Choroid plexus epithelial cell (primary cell): ENCODE measurements at regions not wholly inside any gene's neighbourhood (a gene's known extent, or its start where the extent isn't known, plus 50 kb on each side); places are given as distances from the start of the nearest gene placed in this dataset.
"Not testable (repeated sequence)": the region's sequence is repeated elsewhere in the genome, so short reads cannot be mapped to it uniquely, and the experiment has no call there.

Experiments used
- DNase-seq: peaks from one replicate; pipeline ENCODE4 v3.0.0-alpha.2; 2010; ENCODE audit warnings: low read depth
- H3K4me3 ChIP-seq: 2 replicates; pipeline ENCODE4 v1.5.1; 2011; ENCODE audit warnings: low read depth, mild to moderate bottlenecking, control low read depth, low read length, moderate library complexity
- TF ChIP-seq, protein P1 (sequence below): conservative IDR thresholded peaks from 2 replicates; pipeline ENCODE4 v1.5.1; 2011; ENCODE audit warnings: low read depth, mild to moderate bottlenecking, control low read depth, inconsistent platforms, low read length, moderate library complexity

DNA sequence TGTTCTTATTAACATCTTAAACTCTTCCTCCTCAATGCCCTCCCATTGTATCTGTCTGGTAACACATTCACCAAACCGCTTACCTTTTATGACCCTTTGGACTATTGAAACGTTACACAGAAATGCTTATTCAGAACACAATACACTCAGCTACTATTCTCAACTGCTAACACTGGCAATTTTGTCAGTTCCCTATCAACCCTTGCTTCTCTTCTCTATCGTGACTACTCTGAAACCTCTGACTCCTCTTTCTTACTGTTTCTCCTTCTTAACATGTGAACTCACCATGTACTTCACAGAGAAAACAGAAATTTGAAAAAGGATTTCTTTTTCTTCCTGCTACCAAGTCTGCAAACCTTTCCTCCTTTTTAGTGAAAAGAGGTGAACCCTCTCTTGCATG, 232.9 kb upstream of the GPR149 start:
- H3K4me3 ChIP-seq: no peak overlapping the region
- TF ChIP-seq, protein P1, sequence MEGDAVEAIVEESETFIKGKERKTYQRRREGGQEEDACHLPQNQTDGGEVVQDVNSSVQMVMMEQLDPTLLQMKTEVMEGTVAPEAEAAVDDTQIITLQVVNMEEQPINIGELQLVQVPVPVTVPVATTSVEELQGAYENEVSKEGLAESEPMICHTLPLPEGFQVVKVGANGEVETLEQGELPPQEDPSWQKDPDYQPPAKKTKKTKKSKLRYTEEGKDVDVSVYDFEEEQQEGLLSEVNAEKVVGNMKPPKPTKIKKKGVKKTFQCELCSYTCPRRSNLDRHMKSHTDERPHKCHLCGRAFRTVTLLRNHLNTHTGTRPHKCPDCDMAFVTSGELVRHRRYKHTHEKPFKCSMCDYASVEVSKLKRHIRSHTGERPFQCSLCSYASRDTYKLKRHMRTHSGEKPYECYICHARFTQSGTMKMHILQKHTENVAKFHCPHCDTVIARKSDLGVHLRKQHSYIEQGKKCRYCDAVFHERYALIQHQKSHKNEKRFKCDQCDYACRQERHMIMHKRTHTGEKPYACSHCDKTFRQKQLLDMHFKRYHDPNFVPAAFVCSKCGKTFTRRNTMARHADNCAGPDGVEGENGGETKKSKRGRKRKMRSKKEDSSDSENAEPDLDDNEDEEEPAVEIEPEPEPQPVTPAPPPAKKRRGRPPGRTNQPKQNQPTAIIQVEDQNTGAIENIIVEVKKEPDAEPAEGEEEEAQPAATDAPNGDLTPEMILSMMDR: no peak
- DNase-seq: no peak

DNA sequence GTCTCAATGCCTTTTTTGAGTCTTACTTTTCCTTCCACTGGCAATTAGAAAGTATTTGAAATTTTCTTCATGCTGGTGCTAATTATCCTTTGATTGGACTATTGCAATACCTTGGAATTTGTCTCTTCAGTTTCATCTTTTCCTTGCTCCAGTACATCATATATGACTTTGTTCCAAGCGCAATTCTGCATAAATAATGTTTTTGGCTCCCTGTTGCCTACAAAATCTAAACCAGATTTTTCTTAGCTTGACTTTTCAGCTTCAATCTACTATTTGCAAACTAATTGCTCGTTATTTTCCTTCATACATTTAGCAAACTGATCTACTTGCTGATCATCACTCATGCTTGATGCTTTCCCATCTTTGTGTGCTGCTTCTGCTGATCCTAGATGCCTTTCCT, 230.8 kb upstream of the GPR149 start:
- H3K4me3 ChIP-seq: no peak overlapping the region
- TF ChIP-seq, protein P1: no peak
- no peak for DNase-seq

DNA sequence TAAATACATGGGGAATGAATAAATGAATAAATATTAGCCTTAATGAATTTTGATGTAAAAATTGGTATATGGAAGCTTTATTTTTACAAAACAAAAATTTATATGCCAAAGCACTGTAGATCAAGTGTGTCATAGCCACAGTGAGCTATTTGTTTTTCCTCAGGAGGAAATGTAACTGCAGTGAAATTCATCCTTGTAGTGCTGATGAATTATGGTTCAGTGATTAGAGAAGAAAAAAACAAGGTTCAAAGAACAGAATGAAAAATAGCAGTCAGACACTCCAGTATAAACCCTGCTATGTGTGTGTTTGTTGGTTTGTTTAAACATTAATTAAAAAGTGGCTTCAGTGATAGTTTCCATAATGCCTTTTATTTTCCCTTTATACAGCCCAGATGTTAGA, 228.0 kb upstream of the GPR149 start:
- TF ChIP-seq, protein P1: no peak
- no peak overlapping the region for H3K4me3 ChIP-seq
- DNase-seq: no peak

DNA sequence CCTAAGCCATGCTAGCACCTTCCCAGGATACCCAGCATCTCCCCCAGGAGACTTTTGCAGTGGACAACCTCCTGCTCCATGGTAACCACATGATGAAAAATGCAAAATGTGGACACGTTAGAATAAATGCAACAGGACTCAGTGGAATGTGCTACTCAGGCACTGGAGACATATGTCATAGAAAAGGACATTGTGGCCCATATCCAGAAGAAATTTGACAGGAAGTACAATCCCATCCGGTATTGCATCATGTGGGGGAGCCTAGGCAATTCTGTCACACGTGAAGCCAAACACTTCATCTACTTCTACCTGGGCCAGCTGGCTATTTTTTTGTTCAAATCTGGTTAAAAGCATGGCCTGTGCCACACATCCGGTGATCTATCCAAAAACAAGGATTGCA, 227.2 kb upstream of the GPR149 start:
- no peak for DNase-seq
- TF ChIP-seq, protein P1: no peak
- no peak overlapping the region for H3K4me3 ChIP-seq

DNA sequence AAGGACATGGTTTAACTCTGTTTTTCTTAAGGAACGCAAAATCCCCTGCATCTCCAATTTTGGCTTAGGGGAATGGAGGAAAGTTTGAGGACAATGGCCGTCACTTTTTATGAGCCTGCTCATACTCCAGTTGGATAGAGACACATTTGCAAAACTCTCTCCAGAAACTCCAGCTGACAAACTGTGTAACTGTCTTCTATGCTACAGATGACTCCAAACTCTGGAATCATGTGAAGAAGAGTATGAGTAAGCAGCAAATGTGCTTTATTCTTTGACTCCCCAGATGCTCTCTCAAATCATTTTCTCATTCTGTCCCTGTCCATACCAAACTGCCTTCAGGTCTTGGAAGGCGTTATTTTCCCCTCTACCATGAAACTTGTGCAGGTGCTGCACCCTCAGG, 226.5 kb upstream of the GPR149 start:
- DNase-seq: no peak
- TF ChIP-seq, protein P1: no peak
- H3K4me3 ChIP-seq: no peak overlapping the region

DNA sequence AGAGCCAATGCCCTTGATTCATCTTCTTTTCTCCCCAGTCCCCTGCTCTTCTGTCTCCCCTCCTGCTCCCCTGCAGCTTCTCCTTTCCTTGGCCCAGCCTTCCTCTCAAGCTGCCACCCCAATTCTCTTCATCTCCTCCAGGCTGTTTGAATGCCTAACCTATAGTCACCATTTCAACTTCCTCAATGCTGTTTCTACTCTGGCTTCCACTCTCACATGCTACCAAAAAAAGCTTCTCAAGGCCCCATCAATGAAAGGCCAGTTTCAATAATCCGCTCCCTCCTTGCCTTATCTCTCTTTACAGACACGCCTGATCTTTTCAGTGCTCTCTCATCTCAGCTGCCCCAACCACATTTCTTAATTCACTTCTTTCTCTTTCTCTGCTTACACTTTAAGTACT, 212.2 kb upstream of the GPR149 start:
- TF ChIP-seq, protein P1: no peak
- H3K4me3 ChIP-seq: no peak overlapping the region
- DNase-seq: no peak

DNA sequence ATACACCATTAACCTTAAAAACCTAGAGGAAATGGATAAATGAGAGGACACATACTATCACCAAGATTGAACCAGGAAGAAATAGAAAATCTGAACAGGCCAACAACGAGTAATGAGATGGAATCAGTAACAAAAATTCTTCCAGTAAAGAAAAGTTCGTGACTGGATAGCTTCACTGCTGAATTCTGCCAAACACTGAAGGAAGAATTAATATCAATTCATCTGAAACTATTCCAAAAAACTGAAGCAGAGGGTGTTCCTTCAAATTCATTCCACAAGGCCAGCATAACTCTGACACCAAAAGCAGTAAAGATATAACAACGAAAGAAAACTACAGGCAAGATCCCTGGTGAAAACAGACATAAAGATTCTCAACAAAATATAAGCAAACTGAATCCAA, 195.8 kb upstream of the GPR149 start:
- TF ChIP-seq, protein P1: no peak
- no peak for DNase-seq
- no peak overlapping the region for H3K4me3 ChIP-seq

DNA sequence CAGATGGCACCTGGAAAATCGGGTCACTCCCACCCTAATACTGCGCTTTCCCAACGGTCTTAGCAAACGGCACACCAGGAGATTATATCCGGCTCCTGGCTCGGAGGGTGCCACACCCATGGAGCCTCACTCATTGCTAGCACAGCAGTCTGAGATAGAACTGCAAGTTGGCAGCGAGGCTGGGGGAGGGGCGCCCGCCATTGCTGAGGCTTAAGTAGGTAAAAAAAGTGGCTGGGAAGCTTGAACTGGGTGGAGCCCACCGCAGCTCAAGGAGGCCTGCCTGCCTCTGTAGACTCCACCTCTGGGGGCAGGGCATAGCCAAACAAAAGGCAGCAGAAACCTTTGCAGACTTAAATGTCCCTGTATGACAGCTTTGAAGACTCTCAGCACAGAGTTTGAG, 189.6 kb upstream of the GPR149 start:
- not testable (repeated sequence) for H3K4me3 ChIP-seq, DNase-seq
